Activated gamma-delta T cell treated with Interleukin-2 at 50 U/mL for 16 hours (primary cell): ENCODE measurements at regions not wholly inside any gene's neighbourhood (a gene's known extent, or its start where the extent isn't known, plus 50 kb on each side); places are given as distances from the start of the nearest gene placed in this dataset.
"Not testable (repeated sequence)": the region's sequence is repeated elsewhere in the genome, so short reads cannot be mapped to it uniquely, and the experiment has no call there.

ENCODE experiments used
- DNase-seq: peaks from one replicate; pipeline ENCODE4 v3.0.0-alpha.2; 2020

GRCh38 chr2:185393091-185393490 is 345.5 kb upstream of the FSIP2 start:
- no peak for DNase-seq

GRCh38 chr2:185402474-185402873 is 336.1 kb upstream of the FSIP2 start:
- no peak for DNase-seq

GRCh38 chr2:185404578-185404977 is 334.0 kb upstream of the FSIP2 start:
- DNase-seq = no peak

- DNase-seq = no peak
Observed at GRCh38 chr2:185417111-185417510, 321.5 kb upstream of the FSIP2 start.

- DNase-seq = no peak
Observed at GRCh38 chr2:185417688-185418087, 320.9 kb upstream of the FSIP2 start.

- peak; percentile 3 for DNase-seq
Observed at GRCh38 chr2:185424958-185425629, 313.5 kb upstream of the FSIP2 start.

GRCh38 chr2:185428000-185428399 is 310.6 kb upstream of the FSIP2 start:
- DNase-seq = no peak

- no peak for DNase-seq
Observed at GRCh38 chr2:185433824-185434223, 304.8 kb upstream of the FSIP2 start.

- no peak for DNase-seq
Observed at GRCh38 chr2:185436787-185437372, 301.7 kb upstream of the FSIP2 start.

- DNase-seq = no peak
Observed at GRCh38 chr2:185441486-185442005, 297.1 kb upstream of the FSIP2 start.

GRCh38 chr2:185456517-185456916 is 282.1 kb upstream of the FSIP2 start:
- no peak for DNase-seq

- no peak for DNase-seq
Observed at GRCh38 chr2:185463481-185463880, 275.1 kb upstream of the FSIP2 start.

- no peak for DNase-seq
Observed at GRCh38 chr2:185466915-185467314, 271.7 kb upstream of the FSIP2 start.

GRCh38 chr2:185471441-185471840 is 267.2 kb upstream of the FSIP2 start:
- DNase-seq = no peak

GRCh38 chr2:185472574-185472973 is 266.0 kb upstream of the FSIP2 start:
- no peak for DNase-seq

GRCh38 chr2:185473838-185474237 is 264.8 kb upstream of the FSIP2 start:
- no peak for DNase-seq

GRCh38 chr2:185475914-185476313 is 262.7 kb upstream of the FSIP2 start:
- no peak for DNase-seq

GRCh38 chr2:185477452-185477851 is 261.2 kb upstream of the FSIP2 start:
- DNase-seq = no peak

GRCh38 chr2:185484602-185485001 is 254.0 kb upstream of the FSIP2 start:
- no peak for DNase-seq

- no peak for DNase-seq
Observed at GRCh38 chr2:185502351-185502750, 236.3 kb upstream of the FSIP2 start.

GRCh38 chr2:185507719-185508118 is 230.9 kb upstream of the FSIP2 start:
- DNase-seq = no peak

- no peak for DNase-seq
Observed at GRCh38 chr2:185510060-185510459, 228.5 kb upstream of the FSIP2 start.

- no peak for DNase-seq
Observed at GRCh38 chr2:185511925-185512324, 226.7 kb upstream of the FSIP2 start.

GRCh38 chr2:185522472-185522871 is 216.1 kb upstream of the FSIP2 start:
- no peak for DNase-seq

- DNase-seq = not testable (repeated sequence)
Observed at GRCh38 chr2:185524242-185524641, 214.4 kb upstream of the FSIP2 start.
